AG09309 (cell line): ENCODE measurements at regions not wholly inside any gene's neighbourhood (a gene's known extent, or its start where the extent isn't known, plus 50 kb on each side); places are given as distances from the start of the nearest gene placed in this dataset.

Experiments
- DNase-seq: peaks from one replicate; pipeline ENCODE4 v3.0.0-alpha.2; 2010; ENCODE audit warnings: low read depth
- H3K4me3 ChIP-seq: 2 replicates; pipeline ENCODE4 v1.5.1; 2011; ENCODE audit warnings: mild to moderate bottlenecking, low read depth, low read length, moderate library complexity; ENCODE audit not compliant: control insufficient read depth
- CTCF ChIP-seq: IDR thresholded peaks from 2 replicates; pipeline ENCODE4 v1.5.1; 2011; ENCODE audit warnings: mild to moderate bottlenecking, low read depth, low read length, inconsistent platforms; ENCODE audit not compliant: insufficient read depth, control insufficient read depth; ENCODE audit errors: missing control alignments

GRCh38 chr4:174036111-174036510 lies 247.4 kb downstream of the FBXO8 start:
- no peak overlapping the region for H3K4me3 ChIP-seq
- DNase-seq: no peak
- TF ChIP-seq CTCF: no peak

GRCh38 chr4:174023641-174024040 lies 259.8 kb downstream of the FBXO8 start:
- DNase-seq: no peak
- no peak for TF ChIP-seq CTCF
- H3K4me3 ChIP-seq: no peak overlapping the region

GRCh38 chr4:174018236-174018635 lies 265.2 kb downstream of the FBXO8 start:
- H3K4me3 ChIP-seq: no peak overlapping the region
- no peak for TF ChIP-seq CTCF
- no peak for DNase-seq

GRCh38 chr4:174016251-174016650 lies 267.2 kb downstream of the FBXO8 start:
- DNase-seq: no peak
- no peak for TF ChIP-seq CTCF
- H3K4me3 ChIP-seq: no peak overlapping the region

- no peak for DNase-seq
- H3K4me3 ChIP-seq: no peak overlapping the region
- TF ChIP-seq CTCF: no peak
These were observed 270.6 kb downstream of the FBXO8 start for GRCh38 chr4:174012886-174013259.

GRCh38 chr4:174012135-174012885 lies 271.2 kb downstream of the FBXO8 start:
- no peak for TF ChIP-seq CTCF
- no peak overlapping the region for H3K4me3 ChIP-seq
- no peak for DNase-seq
